Neural progenitor cell (in vitro differentiated cells): ENCODE measurements at regions not wholly inside any gene's neighbourhood (a gene's known extent, or its start where the extent isn't known, plus 50 kb on each side); places are given as distances from the start of the nearest gene placed in this dataset.

Experiments
- DNase-seq: peaks from one replicate; pipeline ENCODE4 v3.0.0-alpha.2; 2016; ENCODE audit warnings: low spot score
- H2AFZ ChIP-seq: fragments of 200-600 bp; sonication (generic); replicated peaks from 2 replicates; pipeline ENCODE4 v1.6.1; 2016; ENCODE audit warnings: antibody characterized with exemption
- H3F3A ChIP-seq: fragments of 200-600 bp; sonication (generic); 2 replicates; pipeline ENCODE4 v1.6.1; 2016; ENCODE audit warnings: antibody characterized with exemption, low read depth
- H3K27ac ChIP-seq: fragments of 200-600 bp; sonication (generic); 2 replicates; pipeline ENCODE4 v1.5.1; 2016; ENCODE audit warnings: mild to moderate bottlenecking
- H3K27me3 ChIP-seq: fragments of 200-600 bp; sonication (generic); 2 replicates; pipeline ENCODE4 v1.6.1; 2016; ENCODE audit warnings: mild to moderate bottlenecking, moderate library complexity
- H3K36me3 ChIP-seq: fragments of 200-600 bp; sonication (generic); 2 replicates; pipeline ENCODE4 v1.5.1; 2016
- H3K4me1 ChIP-seq: fragments of 200-600 bp; sonication (generic); 2 replicates; pipeline ENCODE4 v1.6.1; 2016; ENCODE audit warnings: mixed run types
- H3K4me2 ChIP-seq: fragments of 200-600 bp; sonication (generic); 2 replicates; pipeline ENCODE4 v1.6.1; 2016
- H3K4me3 ChIP-seq: fragments of 200-600 bp; sonication (generic); 2 replicates; pipeline ENCODE4 v1.5.1; 2016
- H3K79me2 ChIP-seq: fragments of 200-600 bp; sonication (generic); 2 replicates; pipeline ENCODE4 v1.6.1; 2016; ENCODE audit warnings: low read depth
- H3K9ac ChIP-seq: fragments of 200-600 bp; sonication (generic); 2 replicates; pipeline ENCODE4 v1.6.1; 2016
- H3K9me3 ChIP-seq: fragments of 200-600 bp; sonication (generic); 2 replicates; pipeline ENCODE4 v1.5.1; 2016; ENCODE audit warnings: low read depth
- H4K20me1 ChIP-seq: fragments of 200-600 bp; sonication (generic); 2 replicates; pipeline ENCODE4 v1.6.1; 2016; ENCODE audit warnings: low read depth
- H3K27ac Mint-ChIP-seq: 3 replicates; pipeline ENCODE4 v1.8.0; 2021; ENCODE audit warnings: mixed read lengths
- H3K27me3 Mint-ChIP-seq: 2 replicates; pipeline ENCODE4 v1.8.0; 2022; ENCODE audit warnings: low read depth, mild to moderate bottlenecking, inconsistent platforms, moderate library complexity, mixed read lengths; ENCODE audit not compliant: insufficient read depth
- H3K36me3 Mint-ChIP-seq: 3 replicates; pipeline ENCODE4 v1.8.0; 2021; ENCODE audit warnings: mixed read lengths
- H3K4me1 Mint-ChIP-seq: 3 replicates; pipeline ENCODE4 v1.8.0; 2021; ENCODE audit warnings: mixed read lengths
- H3K4me3 Mint-ChIP-seq: 3 replicates; pipeline ENCODE4 v1.8.0; 2021; ENCODE audit warnings: mild to moderate bottlenecking, moderate library complexity, mixed read lengths
- H3K9me3 Mint-ChIP-seq: 3 replicates; pipeline ENCODE4 v1.8.0; 2020; ENCODE audit warnings: mixed read lengths
- CTCF ChIP-seq: fragments of 200-600 bp; sonication (generic); IDR thresholded peaks from 2 replicates; pipeline ENCODE4 v1.5.1; 2017; ENCODE audit warnings: antibody characterized with exemption, mild to moderate bottlenecking
- EZH2 ChIP-seq: fragments of 200-600 bp; sonication (generic); IDR thresholded peaks from 2 replicates; pipeline ENCODE4 v1.6.1; 2017; ENCODE audit warnings: antibody characterized with exemption, mild to moderate bottlenecking, moderate library complexity
- EZH2phosphoT487 ChIP-seq: fragments of 200-600 bp; sonication (generic); IDR thresholded peaks from 2 replicates; pipeline ENCODE4 v1.6.1; 2017; ENCODE audit warnings: antibody characterized with exemption

GRCh38 chr2:82215212-82215611 lies 1910.7 kb upstream of the LRRTM1 start:
- Histone ChIP-seq H3K9me3 (no peaks in the 10 kb centered on the region), H3K27me3 (no peaks in the 10 kb centered on the region), H4K20me1 (no peaks in the 10 kb centered on the region), H2AFZ (no peak overlapping the region), H3K36me3 (no peaks in the 10 kb centered on the region), H3K79me2 (no peaks in the 10 kb centered on the region), H3K9ac (no peak overlapping the region), H3K4me1 (no peaks in the 10 kb centered on the region), H3K4me2 (no peak overlapping the region), H3K27ac (no peak overlapping the region), H3K4me3 (no peak overlapping the region), H3F3A (no peaks in the 10 kb centered on the region)
- no peak for DNase-seq
- H3K9me3 Mint-ChIP-seq, result no peaks in the 10 kb centered on the region
- H3K4me3 Mint-ChIP-seq, result no peak overlapping the region
- H3K4me1 Mint-ChIP-seq, result no peaks in the 10 kb centered on the region
- no peaks in the 10 kb centered on the region for H3K36me3 Mint-ChIP-seq
- no peak for TF ChIP-seq EZH2
- TF ChIP-seq EZH2phosphoT487, result no peak
- TF ChIP-seq CTCF, result no peak
- no peak overlapping the region for H3K27ac Mint-ChIP-seq
- no peaks in the 10 kb centered on the region for H3K27me3 Mint-ChIP-seq

GRCh38 chr2:82199493-82199852 lies 1894.9 kb upstream of the LRRTM1 start:
- Histone ChIP-seq H3K79me2 (no peaks in the 10 kb centered on the region), H3K9me3 (no peaks in the 10 kb centered on the region), H3K27me3 (no peaks in the 10 kb centered on the region), H3K9ac (no peak overlapping the region), H3K27ac (no peak overlapping the region), H2AFZ (no peak overlapping the region), H4K20me1 (no peaks in the 10 kb centered on the region), H3F3A (no peaks in the 10 kb centered on the region), H3K36me3 (no peaks in the 10 kb centered on the region), H3K4me3 (no peak overlapping the region), H3K4me1 (no peaks in the 10 kb centered on the region), H3K4me2 (no peak overlapping the region)
- no peaks in the 10 kb centered on the region for H3K4me1 Mint-ChIP-seq
- H3K4me3 Mint-ChIP-seq, result no peak overlapping the region
- H3K36me3 Mint-ChIP-seq, result no peaks in the 10 kb centered on the region
- no peak for TF ChIP-seq EZH2phosphoT487
- no peak for TF ChIP-seq CTCF
- TF ChIP-seq EZH2, result no peak
- no peaks in the 10 kb centered on the region for H3K9me3 Mint-ChIP-seq
- no peaks in the 10 kb centered on the region for H3K27me3 Mint-ChIP-seq
- DNase-seq, result no peak
- H3K27ac Mint-ChIP-seq, result no peak overlapping the region

- Mint-ChIP-seq H3K9me3 (no peaks in the 10 kb centered on the region), H3K4me3 (no peak overlapping the region), H3K27me3 (no peaks in the 10 kb centered on the region), H3K27ac (no peak overlapping the region), H3K4me1 (no peaks in the 10 kb centered on the region), H3K36me3 (no peaks in the 10 kb centered on the region)
- Histone ChIP-seq H4K20me1 (no peaks in the 10 kb centered on the region), H3K27ac (no peak overlapping the region), H3K9ac (no peak overlapping the region), H3K9me3 (no peaks in the 10 kb centered on the region), H3K27me3 (no peaks in the 10 kb centered on the region), H3F3A (no peaks in the 10 kb centered on the region), H3K36me3 (no peaks in the 10 kb centered on the region), H3K4me1 (no peaks in the 10 kb centered on the region), H3K79me2 (no peaks in the 10 kb centered on the region), H2AFZ (no peak overlapping the region), H3K4me3 (no peak overlapping the region), H3K4me2 (no peak overlapping the region)
- DNase-seq, result no peak
- TF ChIP-seq EZH2phosphoT487 (no peak), CTCF (no peak), EZH2 (no peak)
Observed at GRCh38 chr2:82198809-82199492, 1894.4 kb upstream of the LRRTM1 start.
